Cardiac fibroblast (primary cell): ENCODE measurements at regions not wholly inside any gene's neighbourhood (a gene's known extent, or its start where the extent isn't known, plus 50 kb on each side); places are given as distances from the start of the nearest gene placed in this dataset.
"Not testable (repeated sequence)": the region's sequence is repeated elsewhere in the genome, so short reads cannot be mapped to it uniquely, and the experiment has no call there.

ENCODE experiments used
- DNase-seq, 2 donors: peaks; one replicate each; pipeline versions ENCODE4 v3.0.0 to v3.0.0-alpha.2; 2010; ENCODE audit warnings: low read depth in 2 of 2
- H3K4me3 ChIP-seq, 2 donors: replicated peaks in 1 of 2; 1 replicate in 1 of 2; 2 replicates in 1 of 2; pipeline ENCODE4 v1.5.1; 2011; ENCODE audit warnings: low read depth in 2 of 2, low read length in 2 of 2, mild to moderate bottlenecking in 2 of 2, moderate library complexity in 1 of 2
- CTCF ChIP-seq: IDR thresholded peaks from one replicate; pipeline ENCODE4 v1.5.1; 2011; ENCODE audit warnings: low read depth, mild to moderate bottlenecking, low read length, inconsistent platforms

GRCh38 chr4:119958983-119959382 is 107.7 kb downstream of the MAD2L1 start:
- DNase-seq, result no peak
- H3K4me3 ChIP-seq, result no peak overlapping the region
- no peak for TF ChIP-seq CTCF

GRCh38 chr4:119955256-119955655 is 111.4 kb downstream of the MAD2L1 start:
- no peak overlapping the region for H3K4me3 ChIP-seq
- no peak for TF ChIP-seq CTCF
- no peak for DNase-seq

GRCh38 chr4:119954487-119954886 is 112.2 kb downstream of the MAD2L1 start:
- DNase-seq, H3K4me3 ChIP-seq: not testable (repeated sequence)

GRCh38 chr4:119946359-119946758 is 120.3 kb downstream of the MAD2L1 start:
- no peak for TF ChIP-seq CTCF
- DNase-seq, result no peak
- no peak overlapping the region for H3K4me3 ChIP-seq

GRCh38 chr4:119942806-119943205 is 123.8 kb downstream of the MAD2L1 start:
- TF ChIP-seq CTCF, result no peak
- DNase-seq, result no peak
- no peak overlapping the region for H3K4me3 ChIP-seq

GRCh38 chr4:119940557-119940956 is 126.1 kb downstream of the MAD2L1 start:
- no peak overlapping the region for H3K4me3 ChIP-seq
- no peak for TF ChIP-seq CTCF
- no peak for DNase-seq

- H3K4me3 ChIP-seq, result no peak overlapping the region
- DNase-seq, result no peak
- no peak for TF ChIP-seq CTCF
These were observed 127.3 kb downstream of the MAD2L1 start for GRCh38 chr4:119939071-119939995.
